ENCODE measurements at regions not wholly inside any gene's neighbourhood (a gene's known extent, or its start where the extent isn't known, plus 50 kb on each side); places are given as distances from the start of the nearest gene placed in this dataset.

GRCh38 chr5:117246424-117246823 lies 671.8 kb upstream of the SEMA6A start:
- no peak for DNase-seq (ENCODE audit: low spot score)
- no peak overlapping the region for H3K27ac Mint-ChIP-seq (ENCODE audit: unreplicated experiment)
- no peaks in the 10 kb centered on the region for H3K36me3 Mint-ChIP-seq (ENCODE audit: low read depth)
- no peak for TF ChIP-seq CTCF (IDR thresholded peaks at IDR 0.05)
- no peaks in the 10 kb centered on the region for H3K27me3 Mint-ChIP-seq (ENCODE audit: low read depth)
- H3K4me3 Mint-ChIP-seq (ENCODE audit: unreplicated experiment), result no peak overlapping the region
- H3K9me3 Mint-ChIP-seq (ENCODE audit: low read depth), result no peaks in the 10 kb centered on the region
- no peaks in the 10 kb centered on the region for H3K4me1 Mint-ChIP-seq (ENCODE audit: low read depth)

- DNase-seq (ENCODE audit: low spot score), result no peak
- Mint-ChIP-seq H3K9me3 (ENCODE audit: low read depth) (peaks cover 3% of the 10 kb centered on the region), H3K27me3 (ENCODE audit: low read depth) (no peaks in the 10 kb centered on the region)
Measured at GRCh38 chr5:117245130-117245529, 670.5 kb upstream of the SEMA6A start.

GRCh38 chr5:117242028-117242427 lies 667.4 kb upstream of the SEMA6A start:
- H3K4me1 Mint-ChIP-seq (ENCODE audit: low read depth), result no peaks in the 10 kb centered on the region
- H3K27me3 Mint-ChIP-seq (ENCODE audit: low read depth), result no peaks in the 10 kb centered on the region
- no peaks in the 10 kb centered on the region for H3K36me3 Mint-ChIP-seq (ENCODE audit: low read depth)
- H3K9me3 Mint-ChIP-seq (ENCODE audit: low read depth), result peaks cover 3% of the 10 kb centered on the region
- no peak for TF ChIP-seq CTCF (IDR thresholded peaks at IDR 0.05)
- H3K27ac Mint-ChIP-seq (ENCODE audit: unreplicated experiment), result no peak overlapping the region
- H3K4me3 Mint-ChIP-seq (ENCODE audit: unreplicated experiment), result no peak overlapping the region
- no peak for DNase-seq (ENCODE audit: low spot score)

More at GRCh38 chr5:117245130-117245529, 670.5 kb upstream of the SEMA6A start:
- Mint-ChIP-seq H3K4me1 (ENCODE audit: low read depth) (no peaks in the 10 kb centered on the region), H3K4me3 (ENCODE audit: unreplicated experiment) (no peak overlapping the region), H3K36me3 (ENCODE audit: low read depth) (no peaks in the 10 kb centered on the region), H3K27ac (ENCODE audit: unreplicated experiment) (no peak overlapping the region)
- TF ChIP-seq CTCF (IDR thresholded peaks at IDR 0.05), result no peak

GRCh38 chr5:117236941-117237340 lies 662.3 kb upstream of the SEMA6A start:
- Mint-ChIP-seq H3K9me3 (ENCODE audit: low read depth) (peaks cover 3% of the 10 kb centered on the region), H3K27ac (ENCODE audit: unreplicated experiment) (no peak overlapping the region), H3K4me1 (ENCODE audit: low read depth) (no peaks in the 10 kb centered on the region), H3K27me3 (ENCODE audit: low read depth) (no peaks in the 10 kb centered on the region), H3K4me3 (ENCODE audit: unreplicated experiment) (no peak overlapping the region), H3K36me3 (ENCODE audit: low read depth) (no peaks in the 10 kb centered on the region)
- no peak for TF ChIP-seq CTCF (IDR thresholded peaks at IDR 0.05)
- DNase-seq (ENCODE audit: low spot score), result no peak

GRCh38 chr5:117235786-117236185 lies 661.2 kb upstream of the SEMA6A start:
- H3K27me3 Mint-ChIP-seq (ENCODE audit: low read depth), result no peaks in the 10 kb centered on the region
- no peak for TF ChIP-seq CTCF (IDR thresholded peaks at IDR 0.05)
- no peaks in the 10 kb centered on the region for H3K4me1 Mint-ChIP-seq (ENCODE audit: low read depth)
- no peak overlapping the region for H3K4me3 Mint-ChIP-seq (ENCODE audit: unreplicated experiment)
- H3K9me3 Mint-ChIP-seq (ENCODE audit: low read depth), result peaks cover 2% of the 10 kb centered on the region
- no peak for DNase-seq (ENCODE audit: low spot score)
- no peak overlapping the region for H3K27ac Mint-ChIP-seq (ENCODE audit: unreplicated experiment)
- H3K36me3 Mint-ChIP-seq (ENCODE audit: low read depth), result no peaks in the 10 kb centered on the region
